ENCODE measurements at regions not wholly inside any gene's neighbourhood (a gene's known extent, or its start where the extent isn't known, plus 50 kb on each side); places are given as distances from the start of the nearest gene placed in this dataset.
"Not testable (repeated sequence)": the region's sequence is repeated elsewhere in the genome, so short reads cannot be mapped to it uniquely, and the experiment has no call there.

- 92 to 95% methylated on average over 13 to 16 of the region's 16 CpGs for WGBS, 2 donors
- Histone ChIP-seq H3K4me3 (no peak overlapping the region), H3K36me3 (ENCODE audit: low read depth, missing control alignments) (no peaks in the 10 kb centered on the region), H3K9me3 (no peaks in the 10 kb centered on the region), H3K4me1 (no peaks in the 10 kb centered on the region), H3K27me3 (no peaks in the 10 kb centered on the region), H3K27ac (no peak overlapping the region)
- TF ChIP-seq CTCF (IDR thresholded peaks at IDR 0.05) (no peak), POLR2A (IDR thresholded peaks at IDR 0.05) (no peak)
- intact Hi-C loops (cut with DNase I; ENCODE audit: low total_unique reads): no loop called here
- DNase-seq: no peak
Measured at GRCh38 chr10:78417425-78418370, 384.0 kb downstream of the RPS24 start.

DNA sequence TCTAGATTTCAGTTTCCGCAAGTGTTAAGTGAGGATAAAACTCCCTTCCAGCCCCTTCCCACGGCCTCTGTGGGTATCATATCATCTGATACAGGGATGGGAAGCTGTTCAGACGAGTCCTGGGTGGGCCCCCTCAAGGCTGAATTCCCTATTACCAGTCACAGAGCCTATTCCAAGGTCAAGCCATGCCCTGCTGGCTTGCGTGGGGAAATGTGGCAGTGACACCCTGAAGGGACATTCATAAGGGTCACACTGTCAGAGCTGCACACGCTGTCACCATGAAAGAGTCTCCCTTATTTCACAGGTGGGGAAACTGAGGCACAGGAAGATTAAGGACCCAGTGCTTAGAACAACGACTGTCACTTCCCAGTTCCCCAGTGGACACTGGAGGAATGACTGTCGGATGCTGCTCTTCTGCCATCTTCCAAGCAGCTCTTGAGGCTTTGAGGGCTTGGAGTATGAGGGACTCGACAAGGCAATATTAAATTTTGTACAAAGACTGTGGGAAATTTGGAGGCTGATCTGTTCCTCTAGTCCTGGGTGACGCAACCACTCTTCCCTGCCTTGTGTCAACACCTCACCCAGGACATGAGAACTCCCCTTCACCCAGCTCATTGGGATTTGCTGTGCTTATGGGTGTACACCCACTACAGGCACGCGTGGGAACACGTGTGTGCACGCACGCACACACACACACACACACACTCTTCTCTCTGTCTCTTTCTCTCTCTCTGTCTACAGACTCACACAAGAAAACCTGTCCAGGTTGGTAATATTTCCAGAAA is 386.0 kb downstream of the RPS24 start:
- Histone ChIP-seq H3K4me3 (no peak overlapping the region), H3K27me3 (no peaks in the 10 kb centered on the region), H3K36me3 (ENCODE audit: low read depth, missing control alignments) (no peaks in the 10 kb centered on the region), H3K4me1 (no peaks in the 10 kb centered on the region), H3K27ac (no peak overlapping the region), H3K9me3 (no peaks in the 10 kb centered on the region)
- TF ChIP-seq POLR2A (IDR thresholded peaks at IDR 0.05) (no peak), CTCF (IDR thresholded peaks at IDR 0.05) (no peak)
- intact Hi-C loops (cut with DNase I; ENCODE audit: low total_unique reads): no loop called here
- DNase-seq: no peak
- 88% methylated on average over 14 of the region's 14 CpGs for WGBS, 2 donors

DNA sequence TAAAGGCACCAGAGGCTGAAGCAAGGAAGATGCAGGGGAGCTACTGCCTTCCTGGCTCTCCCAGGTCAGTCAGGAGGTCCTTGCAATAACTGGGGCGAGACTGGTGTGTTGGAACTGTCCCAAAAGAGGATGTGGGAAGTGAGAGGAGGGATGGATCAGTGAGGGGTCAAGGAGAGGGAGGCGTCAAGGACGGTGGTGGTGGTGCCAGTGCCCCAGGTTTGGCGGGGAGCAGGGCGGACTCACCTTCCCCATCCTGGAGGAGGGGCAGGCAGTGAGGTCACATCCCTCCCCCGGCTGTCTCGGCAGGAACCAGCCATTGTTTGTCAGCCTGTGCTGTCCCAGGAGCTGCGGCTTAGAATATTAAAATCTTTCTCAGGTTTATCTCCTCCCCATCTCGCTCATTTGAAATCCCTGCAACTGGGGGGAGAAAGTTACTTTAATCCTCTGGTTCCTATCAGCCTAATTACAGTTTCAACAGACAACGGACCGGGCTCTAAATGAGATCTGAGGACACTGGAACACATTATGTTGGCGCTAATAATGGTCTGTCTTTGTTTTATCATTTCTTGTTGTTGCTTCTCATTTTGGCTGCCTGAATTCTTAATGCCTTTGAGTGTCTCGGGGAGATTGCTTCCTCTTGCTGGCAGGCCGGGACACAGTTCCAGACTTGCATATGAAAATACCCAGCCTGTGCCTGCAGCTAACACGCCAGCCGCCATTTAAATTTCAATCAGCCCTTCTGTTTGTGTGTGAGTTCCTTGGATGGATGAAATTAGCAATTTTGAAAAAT is 387.5 kb downstream of the RPS24 start:
- no peaks in the 10 kb centered on the region for H3K27me3 ChIP-seq
- DNase-seq: no peak
- no peaks in the 10 kb centered on the region for H3K36me3 ChIP-seq (ENCODE audit: low read depth, missing control alignments)
- H3K4me1 ChIP-seq: no peaks in the 10 kb centered on the region
- no peaks in the 10 kb centered on the region for H3K9me3 ChIP-seq
- H3K4me3 ChIP-seq: no peak overlapping the region
- TF ChIP-seq POLR2A (IDR thresholded peaks at IDR 0.05): no peak
- TF ChIP-seq CTCF (IDR thresholded peaks at IDR 0.05): no peak
- intact Hi-C loops (cut with DNase I; ENCODE audit: low total_unique reads): no loop called here
- H3K27ac ChIP-seq: no peak overlapping the region
- 54 to 62% methylated on average over 14 to 16 of the region's 16 CpGs for WGBS, 2 donors

DNA sequence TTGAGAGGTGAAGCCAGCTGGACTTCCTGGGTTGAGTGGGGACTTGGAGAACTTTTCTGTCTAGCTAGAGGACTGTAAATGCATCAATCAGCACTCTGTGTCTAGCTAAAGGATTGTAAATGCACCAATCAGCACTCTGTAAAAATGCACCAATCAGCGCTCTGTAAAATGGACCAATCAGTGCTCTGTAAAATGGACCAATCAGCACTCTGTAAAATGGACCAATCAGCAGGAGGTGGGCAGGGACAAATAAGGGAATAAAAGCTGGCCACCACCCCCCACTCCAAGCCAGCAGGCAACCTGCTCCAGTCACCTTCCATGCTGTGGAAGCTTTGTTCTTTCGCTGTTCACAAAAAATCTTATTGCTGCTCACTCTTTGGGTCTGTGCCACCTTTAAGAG is 390.4 kb downstream of the RPS24 start:
- H3K4me3 ChIP-seq; H3K27me3 ChIP-seq; DNase-seq; H3K27ac ChIP-seq; H3K9me3 ChIP-seq; intact Hi-C loops (cut with DNase I; ENCODE audit: low total_unique reads); H3K36me3 ChIP-seq (ENCODE audit: low read depth, missing control alignments); H3K4me1 ChIP-seq: not testable (repeated sequence)
- 98 to 100% methylated on average over 2 of the region's 2 CpGs for WGBS, 2 donors

- WGBS, 2 donors: 80 to 95% methylated on average over 1 of the region's 1 CpG
- no peaks in the 10 kb centered on the region for H3K36me3 ChIP-seq (ENCODE audit: low read depth, missing control alignments)
- no peaks in the 10 kb centered on the region for H3K4me1 ChIP-seq
Measured at GRCh38 chr10:78424723-78425122, 391.1 kb downstream of the RPS24 start.

More at GRCh38 chr10:78424723-78425122, 391.1 kb downstream of the RPS24 start:
- DNase-seq: no peak
- intact Hi-C loops (cut with DNase I; ENCODE audit: low total_unique reads): no loop called here
- no peaks in the 10 kb centered on the region for H3K9me3 ChIP-seq
- H3K27me3 ChIP-seq: no peaks in the 10 kb centered on the region
- H3K27ac ChIP-seq: no peak overlapping the region
- H3K4me3 ChIP-seq: no peak overlapping the region
- no peak for TF ChIP-seq CTCF (IDR thresholded peaks at IDR 0.05)
- no peak for TF ChIP-seq POLR2A (IDR thresholded peaks at IDR 0.05)

All from testis (tissue), 2 donors.